Kasumi-1 (cell line): ENCODE measurements at regions not wholly inside any gene's neighbourhood (a gene's known extent, or its start where the extent isn't known, plus 50 kb on each side); places are given as distances from the start of the nearest gene placed in this dataset.

Experiments
- DNase-seq, 2 experiments: peaks; one replicate each; lab custom pipeline; 2025; lab: John Stamatoyannopoulos, UW

DNA sequence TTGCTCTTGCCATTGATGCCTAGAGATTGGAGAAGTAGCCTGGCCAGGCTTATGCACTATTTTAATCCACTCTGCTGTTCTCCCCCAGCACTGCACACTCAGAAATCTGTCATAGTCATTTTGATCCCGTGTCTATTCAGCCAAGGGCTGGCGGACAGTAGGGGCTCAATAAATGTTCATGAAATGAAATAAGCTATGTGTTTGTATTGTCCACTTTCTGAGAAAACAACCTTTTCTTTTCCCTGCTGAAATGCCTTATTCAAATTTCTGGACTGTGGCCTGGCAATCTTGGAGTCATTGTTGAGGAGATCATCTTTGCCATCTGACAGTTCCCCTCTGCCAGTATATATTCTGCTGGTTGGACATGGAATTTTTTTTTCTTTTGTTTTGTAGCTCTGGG, 550.4 kb upstream of the MAP3K7 start:
- no peak for DNase-seq

GRCh38 chr6:91135406-91136103, 548.7 kb upstream of the MAP3K7 start:
- no peak for DNase-seq

GRCh38 chr6:91132461-91132860, 545.6 kb upstream of the MAP3K7 start:
- DNase-seq = no peak

- DNase-seq = no peak
Observed at GRCh38 chr6:91130126-91130525, 543.3 kb upstream of the MAP3K7 start.

GRCh38 chr6:91127752-91128151, 540.9 kb upstream of the MAP3K7 start:
- DNase-seq = no peak

DNA sequence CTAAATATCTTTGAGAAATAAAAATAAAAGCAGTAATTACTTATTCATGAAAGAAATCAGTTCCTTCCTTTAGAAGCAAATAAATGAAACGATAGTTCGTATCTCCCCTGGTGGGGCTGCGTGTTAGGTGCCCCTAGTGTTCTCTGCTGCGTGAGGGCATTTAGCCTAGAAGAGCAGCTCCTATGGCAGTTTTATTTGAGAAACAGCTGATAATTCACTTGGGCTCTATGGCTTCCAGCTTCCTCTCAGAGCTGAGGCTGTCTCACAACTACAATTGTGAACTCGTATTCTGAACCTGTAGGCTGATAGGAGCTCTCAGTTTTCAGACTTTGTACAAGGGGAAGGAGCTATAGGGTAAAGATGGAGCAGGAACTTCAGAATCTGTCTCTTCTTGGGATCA, 540.0 kb upstream of the MAP3K7 start:
- no peak for DNase-seq

DNA sequence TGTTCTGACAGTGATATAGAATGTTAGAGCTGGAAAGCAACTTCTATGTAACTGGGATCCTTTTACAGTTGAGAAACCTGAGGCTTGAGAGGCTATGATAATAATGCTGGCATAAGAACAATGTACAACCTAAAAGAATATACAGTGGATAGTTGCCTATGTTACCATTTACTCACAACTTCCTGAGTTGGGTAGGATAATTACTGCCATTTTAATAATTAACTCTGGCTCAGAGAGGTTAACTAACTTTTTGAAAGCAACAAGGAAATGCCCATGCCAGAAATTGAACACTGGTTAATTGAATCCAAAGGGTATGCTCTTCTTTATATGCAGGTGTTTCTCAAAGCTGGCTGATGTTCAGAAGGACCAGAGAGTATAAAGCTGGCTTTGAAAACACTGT, 530.7 kb upstream of the MAP3K7 start:
- no peak for DNase-seq

DNA sequence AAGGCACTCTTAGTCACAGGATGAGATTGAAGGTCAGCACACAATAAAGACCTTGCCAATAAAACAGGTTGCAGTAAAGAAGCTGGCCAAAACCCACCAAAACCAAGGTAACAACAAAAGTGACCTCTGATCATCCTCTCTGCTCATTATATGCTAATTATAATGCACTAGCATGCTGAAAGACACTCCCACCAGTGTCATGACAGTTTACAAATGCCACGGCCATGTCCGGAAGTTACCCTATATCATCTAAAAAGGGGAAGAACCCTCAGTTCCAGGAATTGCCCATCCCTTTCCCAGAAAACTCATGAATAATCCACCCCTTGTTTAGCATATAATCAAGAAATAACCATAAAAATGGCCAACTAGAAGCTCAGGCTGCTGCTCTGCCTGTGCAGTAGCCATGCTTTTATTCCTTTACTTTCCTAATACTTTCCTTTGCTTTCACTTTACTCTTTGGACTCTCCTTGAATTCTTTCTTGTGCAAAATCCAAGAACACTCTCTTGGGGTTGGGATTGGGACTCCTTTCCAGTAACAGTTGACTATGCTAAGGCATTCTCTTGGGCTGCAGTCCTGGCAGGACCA, 527.3 kb upstream of the MAP3K7 start:
- DNase-seq = no peak

- no peak for DNase-seq
Observed at GRCh38 chr6:91106083-91106482, 519.2 kb upstream of the MAP3K7 start.

- DNase-seq = no peak
Observed at GRCh38 chr6:91105532-91105931, 518.7 kb upstream of the MAP3K7 start.

- DNase-seq = no peak
Observed at GRCh38 chr6:91099479-91099878, 512.6 kb upstream of the MAP3K7 start.

DNA sequence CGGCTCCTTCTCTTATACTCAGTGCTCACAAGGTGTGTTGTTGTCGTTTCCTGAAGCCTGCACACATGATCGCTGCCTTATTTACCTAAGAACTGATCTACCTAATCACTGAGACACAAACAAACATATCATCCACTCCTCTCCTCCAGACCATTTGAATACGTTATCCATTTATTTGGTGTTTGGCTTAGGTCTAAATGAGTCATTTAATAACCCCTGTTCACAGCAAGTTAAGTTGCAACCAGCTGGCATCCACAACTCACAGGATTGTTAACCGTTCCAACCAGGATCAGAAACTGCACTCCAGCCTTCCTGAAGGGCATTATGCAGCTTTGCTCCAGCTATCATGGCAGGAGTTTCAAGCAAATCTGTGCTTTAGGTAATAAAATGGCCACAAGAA, 511.1 kb upstream of the MAP3K7 start:
- DNase-seq = no peak

GRCh38 chr6:91097364-91097763, 510.5 kb upstream of the MAP3K7 start:
- no peak for DNase-seq

GRCh38 chr6:91094806-91095475, 508.1 kb upstream of the MAP3K7 start:
- no peak for DNase-seq

- no peak for DNase-seq
Observed at GRCh38 chr6:91094341-91094740, 507.5 kb upstream of the MAP3K7 start.

DNA sequence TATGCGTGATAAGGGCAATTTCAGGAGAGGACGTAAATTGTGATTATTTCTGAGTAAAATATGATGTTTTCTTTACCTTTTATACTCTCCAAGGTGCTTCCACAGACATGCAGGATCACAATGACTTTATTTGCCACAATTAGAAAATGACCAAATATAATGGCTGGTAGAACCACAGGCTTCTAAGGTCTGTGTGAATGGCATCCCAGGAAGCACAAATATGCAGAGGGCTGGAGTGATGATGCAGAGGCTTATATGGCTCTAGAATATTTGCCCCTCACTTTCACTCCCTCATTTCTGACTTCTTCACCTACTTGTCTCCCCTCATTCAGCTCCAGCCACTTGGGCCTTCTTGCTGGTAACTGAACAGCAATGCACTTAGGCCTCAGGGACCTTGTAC, 502.1 kb upstream of the MAP3K7 start:
- no peak for DNase-seq

DNA sequence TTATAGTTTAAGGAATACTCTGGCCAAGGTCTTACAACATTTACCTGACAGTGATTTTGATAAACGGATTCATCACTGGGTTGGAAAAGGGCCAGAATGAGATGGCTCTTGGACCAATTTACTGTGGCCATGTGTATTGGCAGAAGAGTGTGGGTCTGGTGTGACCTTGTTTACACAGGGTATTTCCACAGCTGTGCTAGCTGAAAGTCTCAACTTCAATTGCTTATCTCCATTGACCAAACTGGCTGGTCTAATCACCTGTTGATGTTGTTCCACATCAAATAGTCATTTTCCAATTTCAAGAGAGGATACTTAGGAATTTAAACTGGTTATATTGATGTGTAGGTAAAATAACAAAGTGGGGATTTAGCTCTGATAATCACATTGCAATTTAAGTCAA, 501.6 kb upstream of the MAP3K7 start:
- no peak for DNase-seq

- DNase-seq = no peak
Observed at GRCh38 chr6:91087908-91088307, 501.0 kb upstream of the MAP3K7 start.

- no peak for DNase-seq
Observed at GRCh38 chr6:91083211-91083610, 496.3 kb upstream of the MAP3K7 start.

DNA sequence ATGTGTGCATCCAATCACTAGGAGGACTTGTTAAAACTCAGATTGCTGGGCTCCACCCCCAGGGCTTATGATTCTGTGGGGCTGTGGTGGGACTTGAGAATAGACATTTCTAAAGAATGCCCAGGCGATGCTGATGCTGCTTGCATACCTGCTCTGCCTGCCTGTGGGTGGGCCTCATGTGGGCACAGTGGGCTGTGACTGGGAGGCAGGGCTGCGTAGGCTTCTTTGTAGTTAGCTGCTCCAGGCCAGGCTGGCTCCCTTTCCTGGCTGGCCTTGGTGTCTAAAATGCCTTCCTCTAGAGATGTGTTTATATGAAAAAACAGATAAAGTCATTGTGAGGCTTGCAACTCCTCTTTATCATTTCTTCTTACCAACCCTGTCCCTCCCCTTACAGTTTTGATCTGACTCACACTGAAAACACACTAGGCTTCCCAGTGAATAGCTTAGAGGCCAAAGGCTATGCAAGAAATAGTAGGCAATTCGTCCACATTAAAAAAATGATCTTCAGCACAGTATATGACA, 495.5 kb upstream of the MAP3K7 start:
- DNase-seq = no peak

- peak; percentile 49 to 74 for DNase-seq
Observed at GRCh38 chr6:91081452-91082067, 494.7 kb upstream of the MAP3K7 start.

- DNase-seq = no peak
Observed at GRCh38 chr6:91080871-91081270, 494.0 kb upstream of the MAP3K7 start.

DNA sequence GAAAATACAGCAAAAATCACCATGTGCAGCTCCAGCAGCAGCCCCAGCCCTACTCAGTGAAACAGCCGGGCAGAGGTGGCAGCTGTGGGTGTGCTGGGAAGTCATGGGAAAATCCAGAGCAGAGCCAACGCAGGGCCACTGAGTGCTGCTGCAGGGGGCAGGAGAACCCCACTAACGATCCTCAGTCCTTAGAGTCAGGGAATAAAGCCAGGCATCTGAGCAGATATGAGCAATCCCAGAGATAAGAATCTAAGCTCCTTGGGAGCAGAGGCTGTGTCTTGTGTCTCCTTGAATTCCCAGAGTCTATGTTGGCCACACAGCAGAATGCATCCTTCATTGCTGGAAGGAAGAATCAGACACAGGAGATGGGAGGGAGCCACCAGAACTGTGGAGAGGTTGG, 493.1 kb upstream of the MAP3K7 start:
- no peak for DNase-seq
